ENCODE measurements at regions not wholly inside any gene's neighbourhood (a gene's known extent, or its start where the extent isn't known, plus 50 kb on each side); places are given as distances from the start of the nearest gene placed in this dataset.

GRCh38 chr21:28871388-28872010, 121.2 kb downstream of the LTN1 start:
- TF ChIP-seq EZH2phosphoT487 (IDR thresholded peaks at IDR 0.05), result no peak
- TF ChIP-seq CTCF (IDR thresholded peaks at IDR 0.05), result no peak
- TF ChIP-seq EZH2 (IDR thresholded peaks at IDR 0.05), result no peak
- no peaks in the 10 kb centered on the region for H3K9me3 Mint-ChIP-seq

GRCh38 chr21:28867401-28867800, 125.3 kb downstream of the LTN1 start:
- Mint-ChIP-seq H3K27ac (no peak overlapping the region), H3K27me3 (ENCODE audit: insufficient read depth, low read depth) (peaks cover 3% of the 10 kb centered on the region), H3K4me3 (no peak overlapping the region), H3K36me3 (peaks cover 11% of the 10 kb centered on the region), H3K9me3 (no peaks in the 10 kb centered on the region), H3K4me1 (no peaks in the 10 kb centered on the region)
- Histone ChIP-seq H2AFZ (replicated peaks) (no peak overlapping the region), H3K27ac (no peak overlapping the region), H3K27me3 (no peaks in the 10 kb centered on the region), H3K4me2 (no peak overlapping the region), H3K4me3 (no peak overlapping the region), H3F3A (ENCODE audit: low read depth) (no peaks in the 10 kb centered on the region), H3K9ac (no peak overlapping the region), H4K20me1 (ENCODE audit: low read depth) (no peaks in the 10 kb centered on the region), H3K9me3 (ENCODE audit: low read depth) (no peaks in the 10 kb centered on the region), H3K36me3 (no peaks in the 10 kb centered on the region), H3K79me2 (ENCODE audit: low read depth) (no peaks in the 10 kb centered on the region), H3K4me1 (no peaks in the 10 kb centered on the region)
- TF ChIP-seq CTCF (IDR thresholded peaks at IDR 0.05) (no peak), EZH2 (IDR thresholded peaks at IDR 0.05) (no peak), EZH2phosphoT487 (IDR thresholded peaks at IDR 0.05) (no peak)
- no peak for DNase-seq (ENCODE audit: low spot score)

More at GRCh38 chr21:28871388-28872010, 121.2 kb downstream of the LTN1 start:
- H3K27ac ChIP-seq, result no peak overlapping the region
- H3K9me3 ChIP-seq (ENCODE audit: low read depth), result no peaks in the 10 kb centered on the region
- Mint-ChIP-seq H3K36me3 (peaks cover 26% of the 10 kb centered on the region), H3K27ac (no peak overlapping the region), H3K4me1 (no peaks in the 10 kb centered on the region), H3K27me3 (ENCODE audit: insufficient read depth, low read depth) (peaks cover 2% of the 10 kb centered on the region), H3K4me3 (no peak overlapping the region)
- H3F3A ChIP-seq (ENCODE audit: low read depth), result no peaks in the 10 kb centered on the region
- H3K4me2 ChIP-seq, result no peak overlapping the region
- H3K27me3 ChIP-seq, result no peaks in the 10 kb centered on the region
- no peaks in the 10 kb centered on the region for H3K4me1 ChIP-seq
- H3K9ac ChIP-seq, result no peak overlapping the region
- H3K79me2 ChIP-seq (ENCODE audit: low read depth), result no peaks in the 10 kb centered on the region
- no peak for DNase-seq (ENCODE audit: low spot score)
- no peak overlapping the region for H2AFZ ChIP-seq (replicated peaks)
- no peaks in the 10 kb centered on the region for H3K36me3 ChIP-seq
- no peaks in the 10 kb centered on the region for H4K20me1 ChIP-seq (ENCODE audit: low read depth)
- H3K4me3 ChIP-seq, result no peak overlapping the region

GRCh38 chr21:28865488-28866186, 127.0 kb downstream of the LTN1 start:
- Mint-ChIP-seq H3K4me3 (no peak overlapping the region), H3K27me3 (ENCODE audit: insufficient read depth, low read depth) (peaks cover 3% of the 10 kb centered on the region), H3K36me3 (peaks cover 8% of the 10 kb centered on the region), H3K4me1 (no peaks in the 10 kb centered on the region), H3K9me3 (no peaks in the 10 kb centered on the region), H3K27ac (no peak overlapping the region)
- no peak for DNase-seq (ENCODE audit: low spot score)
- no peak overlapping the region for H2AFZ ChIP-seq (replicated peaks)
- no peak overlapping the region for H3K27ac ChIP-seq
- no peak overlapping the region for H3K9ac ChIP-seq
- H3K4me2 ChIP-seq, result no peak overlapping the region
- no peaks in the 10 kb centered on the region for H3K27me3 ChIP-seq
- H3K4me3 ChIP-seq, result no peak overlapping the region
- TF ChIP-seq EZH2phosphoT487 (IDR thresholded peaks at IDR 0.05) (no peak), EZH2 (IDR thresholded peaks at IDR 0.05) (no peak), CTCF (IDR thresholded peaks at IDR 0.05) (no peak)
- no peaks in the 10 kb centered on the region for H3K79me2 ChIP-seq (ENCODE audit: low read depth)
- no peaks in the 10 kb centered on the region for H3K36me3 ChIP-seq
- no peaks in the 10 kb centered on the region for H3F3A ChIP-seq (ENCODE audit: low read depth)
- H3K9me3 ChIP-seq (ENCODE audit: low read depth), result no peaks in the 10 kb centered on the region
- H4K20me1 ChIP-seq (ENCODE audit: low read depth), result no peaks in the 10 kb centered on the region
- H3K4me1 ChIP-seq, result no peaks in the 10 kb centered on the region
